CD14-positive monocyte (primary cell): ENCODE measurements at regions not wholly inside any gene's neighbourhood (a gene's known extent, or its start where the extent isn't known, plus 50 kb on each side); places are given as distances from the start of the nearest gene placed in this dataset.

ENCODE experiments used
- DNase-seq, 3 donors: peaks; one replicate each; pipeline ENCODE4 v3.0.0-alpha.2; 2011 to 2022
- H2AFZ ChIP-seq: 2 replicates; pipeline ENCODE4 v1.6.0; 2012; ENCODE audit warnings: mild to moderate bottlenecking, low read depth, low read length, inconsistent platforms; ENCODE audit not compliant: insufficient read depth, poor library complexity, severe bottlenecking
- H3K27ac ChIP-seq, 2 donors: 1 replicate in 1 of 2; 2 replicates in 1 of 2; pipeline ENCODE4 v1.5.1; 2012 to 2013; ENCODE audit warnings: low read length in 2 of 2, control low read depth in 1 of 2, inconsistent platforms in 1 of 2, low read depth in 1 of 2, mild to moderate bottlenecking in 1 of 2
- H3K27me3 ChIP-seq, 2 donors: one replicate each; pipeline versions ENCODE4 v1.6.0 to v1.6.1; 2011 to 2013; ENCODE audit warnings: low read length in 2 of 2; ENCODE audit not compliant: control insufficient read depth in 2 of 2, insufficient read depth in 2 of 2
- H3K36me3 ChIP-seq, 2 donors: replicated peaks in 1 of 2; 1 replicate in 1 of 2; 2 replicates in 1 of 2; pipeline versions ENCODE4 v1.5.1 to v1.6.1; 2012 to 2013; ENCODE audit warnings: low read length in 2 of 2, control low read depth in 1 of 2, inconsistent platforms in 1 of 2, mild to moderate bottlenecking in 1 of 2; ENCODE audit not compliant: insufficient read depth in 2 of 2, control insufficient read depth in 1 of 2
- H3K4me1 ChIP-seq, 2 donors: 1 replicate in 1 of 2; 2 replicates in 1 of 2; pipeline versions ENCODE4 v1.5.1 to v1.6.1; 2012 to 2013; ENCODE audit warnings: low read length in 2 of 2, control low read depth in 1 of 2, inconsistent platforms in 1 of 2, mild to moderate bottlenecking in 1 of 2, moderate library complexity in 1 of 2; ENCODE audit not compliant: insufficient read depth in 2 of 2, control insufficient read depth in 1 of 2
- H3K4me2 ChIP-seq: replicated peaks from 2 replicates; pipeline ENCODE3; 2012; ENCODE audit warnings: low read length, moderate library complexity, mild to moderate bottlenecking; ENCODE audit not compliant: poor library complexity, severe bottlenecking; ENCODE audit errors: extremely low read depth
- H3K4me3 ChIP-seq, 3 experiments: fragments of 200-600 bp in 1 of 3; sonication (generic) in 1 of 3; replicated peaks in 1 of 3; 1 replicate in 2 of 3; 2 replicates in 1 of 3; pipeline ENCODE4 v1.5.1; 2011 to 2013; ENCODE audit warnings: low read length in 3 of 3, mild to moderate bottlenecking in 3 of 3, control low read depth in 2 of 3, low read depth in 2 of 3, inconsistent platforms in 1 of 3, moderate library complexity in 1 of 3
- H3K79me2 ChIP-seq: 2 replicates; pipeline ENCODE4 v1.6.0; 2012; ENCODE audit warnings: mild to moderate bottlenecking, control low read depth, inconsistent platforms, low read length, moderate library complexity; ENCODE audit not compliant: insufficient read depth
- H3K9ac ChIP-seq: 2 replicates; pipeline ENCODE4 v1.6.0; 2017; ENCODE audit warnings: low read length, mild to moderate bottlenecking; ENCODE audit not compliant: insufficient read depth, poor library complexity, severe bottlenecking
- H3K9me3 ChIP-seq, 2 donors: replicated peaks in 1 of 2; 1 replicate in 1 of 2; 2 replicates in 1 of 2; pipeline versions ENCODE4 v1.5.1 to v1.6.1; 2012 to 2013; ENCODE audit warnings: low read length in 2 of 2, control low read depth in 1 of 2; ENCODE audit not compliant: control insufficient read depth in 1 of 2, insufficient read depth in 1 of 2
- H4K20me1 ChIP-seq: 2 replicates; pipeline ENCODE4 v1.6.0; 2012; ENCODE audit warnings: mild to moderate bottlenecking, low read length, control low read depth, moderate library complexity; ENCODE audit not compliant: insufficient read depth
- H3K27ac Mint-ChIP-seq, 7 donors: one replicate each; pipeline ENCODE4 v1.8.0; 2020; ENCODE audit warnings: mild to moderate bottlenecking in 7 of 7, mixed read lengths in 7 of 7, moderate library complexity in 6 of 7, inconsistent platforms in 2 of 7
- H3K27me3 Mint-ChIP-seq, 3 donors: one replicate each; pipeline ENCODE4 v1.8.0; 2021 to 2022; ENCODE audit warnings: low read depth in 3 of 3, mild to moderate bottlenecking in 3 of 3, mixed read lengths in 3 of 3, moderate library complexity in 3 of 3, inconsistent platforms in 1 of 3
- H3K36me3 Mint-ChIP-seq, 2 donors: one replicate each; pipeline ENCODE4 v1.8.0; 2020; ENCODE audit warnings: mixed read lengths in 2 of 2, inconsistent platforms in 1 of 2, mild to moderate bottlenecking in 1 of 2
- H3K4me1 Mint-ChIP-seq: one replicate; pipeline ENCODE4 v1.8.0; 2020; ENCODE audit warnings: mild to moderate bottlenecking, mixed read lengths
- H3K4me3 Mint-ChIP-seq, 2 donors: one replicate each; pipeline ENCODE4 v1.8.0; 2020; ENCODE audit warnings: mild to moderate bottlenecking in 2 of 2, mixed read lengths in 2 of 2, moderate library complexity in 1 of 2
- H3K9me3 Mint-ChIP-seq, 7 donors: one replicate each; pipeline ENCODE4 v1.8.0; 2020 to 2022; ENCODE audit warnings: mixed read lengths in 7 of 7, mild to moderate bottlenecking in 6 of 7, moderate library complexity in 6 of 7, inconsistent platforms in 2 of 7
- whole genome bisulfite sequencing: methylation state at CpG from one replicate; pipeline ENCODE4 v1.1.5; 2013; ENCODE audit warnings: missing lambda C conversion rate; ENCODE audit not compliant: insufficient coverage; 5-methylcytosine and 5-hydroxymethylcytosine counted together
- intact Hi-C, 2 donors: fragments of 100-400 bp; cut with micrococcal nuclease; formaldehyde crosslinking; loops; one replicate each; pipeline versions ENCODE4 v1.15.0 to v1.15.1; 2023
- TF ChIP-seq, protein P1 (sequence below): fragments of 200-600 bp; IDR thresholded peaks from one replicate; pipeline ENCODE4 v1.8.0; 2022; ENCODE audit warnings: antibody characterized with exemption, mild to moderate bottlenecking

DNA sequence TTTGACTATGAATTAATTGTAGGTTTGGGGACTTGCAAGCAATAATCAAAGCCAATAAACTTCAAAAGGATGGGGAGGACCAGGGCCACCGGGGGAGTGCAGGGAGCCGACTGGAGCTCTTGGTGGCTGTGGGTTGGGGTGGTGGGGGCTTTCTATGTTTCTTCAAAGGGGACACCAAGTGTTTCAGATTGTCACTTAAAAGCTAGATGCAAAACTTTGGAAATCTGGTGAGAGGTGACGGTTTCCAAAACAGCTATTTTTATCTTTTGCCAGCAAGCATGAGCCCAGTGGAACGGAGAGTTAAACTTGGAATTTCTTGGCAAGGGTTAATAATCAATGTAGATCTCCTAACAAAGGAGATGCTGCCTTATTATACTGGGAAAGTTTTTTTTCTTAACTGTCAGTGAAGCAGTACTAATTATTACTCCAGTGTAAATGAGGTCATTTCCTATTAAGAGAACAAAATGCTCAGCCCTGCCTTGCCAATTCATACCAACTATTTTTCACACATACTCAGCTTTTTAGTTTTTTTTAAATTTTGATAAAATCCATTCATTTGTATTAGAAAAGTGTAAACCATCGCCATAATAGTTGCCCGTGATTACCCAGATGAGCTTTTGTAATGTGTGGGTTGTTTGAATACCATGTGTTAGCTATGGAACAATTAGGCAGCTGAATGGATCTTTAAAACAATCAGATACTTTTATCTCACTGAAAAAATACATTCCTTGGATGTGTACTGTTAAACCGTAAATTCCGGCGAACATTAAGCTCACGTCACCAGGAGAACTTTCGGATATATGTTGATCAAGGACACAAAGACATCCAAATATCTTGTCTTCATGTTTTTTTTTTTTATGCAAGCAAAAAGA, 95.9 kb upstream of the ZNF536 start:
- H3K4me3 Mint-ChIP-seq = no peak overlapping the region
- H3K9ac ChIP-seq = no peak overlapping the region
- no peak overlapping the region for H3K4me2 ChIP-seq
- TF ChIP-seq, protein P1, sequence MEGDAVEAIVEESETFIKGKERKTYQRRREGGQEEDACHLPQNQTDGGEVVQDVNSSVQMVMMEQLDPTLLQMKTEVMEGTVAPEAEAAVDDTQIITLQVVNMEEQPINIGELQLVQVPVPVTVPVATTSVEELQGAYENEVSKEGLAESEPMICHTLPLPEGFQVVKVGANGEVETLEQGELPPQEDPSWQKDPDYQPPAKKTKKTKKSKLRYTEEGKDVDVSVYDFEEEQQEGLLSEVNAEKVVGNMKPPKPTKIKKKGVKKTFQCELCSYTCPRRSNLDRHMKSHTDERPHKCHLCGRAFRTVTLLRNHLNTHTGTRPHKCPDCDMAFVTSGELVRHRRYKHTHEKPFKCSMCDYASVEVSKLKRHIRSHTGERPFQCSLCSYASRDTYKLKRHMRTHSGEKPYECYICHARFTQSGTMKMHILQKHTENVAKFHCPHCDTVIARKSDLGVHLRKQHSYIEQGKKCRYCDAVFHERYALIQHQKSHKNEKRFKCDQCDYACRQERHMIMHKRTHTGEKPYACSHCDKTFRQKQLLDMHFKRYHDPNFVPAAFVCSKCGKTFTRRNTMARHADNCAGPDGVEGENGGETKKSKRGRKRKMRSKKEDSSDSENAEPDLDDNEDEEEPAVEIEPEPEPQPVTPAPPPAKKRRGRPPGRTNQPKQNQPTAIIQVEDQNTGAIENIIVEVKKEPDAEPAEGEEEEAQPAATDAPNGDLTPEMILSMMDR = no peak
- peaks cover 1 to 9% (median 4%) of the 10 kb centered on the region in 3 donors for H3K27me3 Mint-ChIP-seq
- peaks cover 0 to 5% of the 10 kb centered on the region in 2 donors for H3K9me3 ChIP-seq
- H3K79me2 ChIP-seq = no peaks in the 10 kb centered on the region
- no peaks in the 10 kb centered on the region for H3K4me1 ChIP-seq
- no peak overlapping the region for H2AFZ ChIP-seq
- intact Hi-C loops = no loop called here
- 51% methylated on average over 3 of the region's 11 CpGs for WGBS
- H3K9me3 Mint-ChIP-seq = peaks cover 0 to 15% (median 5%) of the 10 kb centered on the region in 7 donors
- no peaks in the 10 kb centered on the region for H4K20me1 ChIP-seq
- H3K4me3 ChIP-seq = no peak overlapping the region
- no peaks in the 10 kb centered on the region for H3K4me1 Mint-ChIP-seq
- H3K27ac ChIP-seq = no peak overlapping the region
- H3K36me3 ChIP-seq = no peaks in the 10 kb centered on the region
- no peak for DNase-seq
- no peaks in the 10 kb centered on the region for H3K27me3 ChIP-seq
- H3K27ac Mint-ChIP-seq = no peak overlapping the region
- H3K36me3 Mint-ChIP-seq = no peaks in the 10 kb centered on the region

- H3K4me1 Mint-ChIP-seq = no peaks in the 10 kb centered on the region
Observed at GRCh38 chr19:30276883-30277280, 95.3 kb upstream of the ZNF536 start.

More at GRCh38 chr19:30276883-30277280, 95.3 kb upstream of the ZNF536 start:
- H2AFZ ChIP-seq = no peak overlapping the region
- no peaks in the 10 kb centered on the region for H3K4me1 ChIP-seq
- intact Hi-C loops = no loop called here
- no peaks in the 10 kb centered on the region for H3K79me2 ChIP-seq
- no peak overlapping the region for H3K27ac ChIP-seq
- Mint-ChIP-seq H3K27ac (no peak overlapping the region), H3K9me3 (peaks cover 0 to 13% (median 5%) of the 10 kb centered on the region in 7 donors), H3K27me3 (peaks cover 1 to 8% (median 4%) of the 10 kb centered on the region in 3 donors), H3K36me3 (no peaks in the 10 kb centered on the region), H3K4me3 (no peak overlapping the region)
- no peak overlapping the region for H3K4me3 ChIP-seq
- H4K20me1 ChIP-seq = no peaks in the 10 kb centered on the region
- no peak for DNase-seq
- peaks cover 0 to 5% of the 10 kb centered on the region in 2 donors for H3K9me3 ChIP-seq
- H3K4me2 ChIP-seq = no peak overlapping the region
- TF ChIP-seq, protein P1 = no peak
- no peaks in the 10 kb centered on the region for H3K27me3 ChIP-seq
- 93% methylated on average over 3 of the region's 3 CpGs for WGBS
- H3K9ac ChIP-seq = no peak overlapping the region
- no peaks in the 10 kb centered on the region for H3K36me3 ChIP-seq
